ENCODE measurements at regions not wholly inside any gene's neighbourhood (a gene's known extent, or its start where the extent isn't known, plus 50 kb on each side); places are given as distances from the start of the nearest gene placed in this dataset.

- TF ChIP-seq, protein P1, sequence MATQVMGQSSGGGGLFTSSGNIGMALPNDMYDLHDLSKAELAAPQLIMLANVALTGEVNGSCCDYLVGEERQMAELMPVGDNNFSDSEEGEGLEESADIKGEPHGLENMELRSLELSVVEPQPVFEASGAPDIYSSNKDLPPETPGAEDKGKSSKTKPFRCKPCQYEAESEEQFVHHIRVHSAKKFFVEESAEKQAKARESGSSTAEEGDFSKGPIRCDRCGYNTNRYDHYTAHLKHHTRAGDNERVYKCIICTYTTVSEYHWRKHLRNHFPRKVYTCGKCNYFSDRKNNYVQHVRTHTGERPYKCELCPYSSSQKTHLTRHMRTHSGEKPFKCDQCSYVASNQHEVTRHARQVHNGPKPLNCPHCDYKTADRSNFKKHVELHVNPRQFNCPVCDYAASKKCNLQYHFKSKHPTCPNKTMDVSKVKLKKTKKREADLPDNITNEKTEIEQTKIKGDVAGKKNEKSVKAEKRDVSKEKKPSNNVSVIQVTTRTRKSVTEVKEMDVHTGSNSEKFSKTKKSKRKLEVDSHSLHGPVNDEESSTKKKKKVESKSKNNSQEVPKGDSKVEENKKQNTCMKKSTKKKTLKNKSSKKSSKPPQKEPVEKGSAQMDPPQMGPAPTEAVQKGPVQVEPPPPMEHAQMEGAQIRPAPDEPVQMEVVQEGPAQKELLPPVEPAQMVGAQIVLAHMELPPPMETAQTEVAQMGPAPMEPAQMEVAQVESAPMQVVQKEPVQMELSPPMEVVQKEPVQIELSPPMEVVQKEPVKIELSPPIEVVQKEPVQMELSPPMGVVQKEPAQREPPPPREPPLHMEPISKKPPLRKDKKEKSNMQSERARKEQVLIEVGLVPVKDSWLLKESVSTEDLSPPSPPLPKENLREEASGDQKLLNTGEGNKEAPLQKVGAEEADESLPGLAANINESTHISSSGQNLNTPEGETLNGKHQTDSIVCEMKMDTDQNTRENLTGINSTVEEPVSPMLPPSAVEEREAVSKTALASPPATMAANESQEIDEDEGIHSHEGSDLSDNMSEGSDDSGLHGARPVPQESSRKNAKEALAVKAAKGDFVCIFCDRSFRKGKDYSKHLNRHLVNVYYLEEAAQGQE (IDR thresholded peaks at IDR 0.05; ENCODE audit: borderline replicate concordance) = peak; percentile 94
- TF ChIP-seq, protein P1 (CRISPR knock-in tag; IDR thresholded peaks at IDR 0.05; ENCODE audit: low read depth) = no peak
- TF ChIP-seq TRIM25 (IDR thresholded peaks at IDR 0.05; ENCODE audit: borderline replicate concordance) = no peak
- TF ChIP-seq NONO (IDR thresholded peaks at IDR 0.05; ENCODE audit: low read depth in 2 of 2, low read length in 1 of 2) = no peak
- TF ChIP-seq CREBBP (IDR thresholded peaks at IDR 0.05; ENCODE audit: low read depth, low read length) = no peak
- no peak for TF ChIP-seq ZNF695 (CRISPR knock-in tag; IDR thresholded peaks at IDR 0.05)
- TF ChIP-seq RUNX1 (IDR thresholded peaks at IDR 0.05; ENCODE audit: low read depth) = no peak
- no peak for TF ChIP-seq EP400 (IDR thresholded peaks at IDR 0.05)
- no peak for TF ChIP-seq NR0B1 (IDR thresholded peaks at IDR 0.05; ENCODE audit: partially characterized antibody)
- no peak for TF ChIP-seq NKRF (IDR thresholded peaks at IDR 0.05; ENCODE audit: borderline replicate concordance)
- TF ChIP-seq HCFC1 (IDR thresholded peaks at IDR 0.05; ENCODE audit: low read depth, low read length) = 0 out of 2 replicates have a peak, but pooled peaks have one; percentile 15
- no peak for TF ChIP-seq MEF2D (tag; conservative IDR thresholded peaks at IDR 0.05; ENCODE audit: low read depth)
These were observed 71.7 kb upstream of the ETS2 start (continued) for GRCh38 chr21:38733972-38734546.
